NCI-H2196 treated with DMSO at 0.1 percent for 48 hours (cell line): ENCODE measurements at regions not wholly inside any gene's neighbourhood (a gene's known extent, or its start where the extent isn't known, plus 50 kb on each side); places are given as distances from the start of the nearest gene placed in this dataset.
"Not testable (repeated sequence)": the region's sequence is repeated elsewhere in the genome, so short reads cannot be mapped to it uniquely, and the experiment has no call there.

Source experiments
- DNase-seq: peaks from one replicate; lab custom pipeline; 2025; ENCODE audit not compliant: unreplicated experiment; lab: John Stamatoyannopoulos, UW

GRCh38 chr10:64103750-64104470, 582.7 kb downstream of the REEP3 start:
- no peak for DNase-seq

GRCh38 chr10:64109926-64110495, 588.8 kb downstream of the REEP3 start:
- DNase-seq = no peak

GRCh38 chr10:64112701-64113355, 591.6 kb downstream of the REEP3 start:
- DNase-seq = no peak

GRCh38 chr10:64113375-64113774, 592.2 kb downstream of the REEP3 start:
- DNase-seq = no peak

- DNase-seq = no peak
Observed at GRCh38 chr10:64113792-64114191, 592.6 kb downstream of the REEP3 start.

GRCh38 chr10:64115471-64115870, 594.3 kb downstream of the REEP3 start:
- no peak for DNase-seq

- no peak for DNase-seq
Observed at GRCh38 chr10:64115908-64116643, 594.9 kb downstream of the REEP3 start.

GRCh38 chr10:64116707-64117106, 595.5 kb downstream of the REEP3 start:
- no peak for DNase-seq

- DNase-seq = no peak
Observed at GRCh38 chr10:64118736-64119135, 597.5 kb downstream of the REEP3 start.

- DNase-seq = not testable (repeated sequence)
Observed at GRCh38 chr10:64120301-64120980, 599.2 kb downstream of the REEP3 start.

GRCh38 chr10:64130152-64130551, 609.0 kb downstream of the REEP3 start:
- no peak for DNase-seq

- DNase-seq = no peak
Observed at GRCh38 chr10:64134676-64135075, 613.5 kb downstream of the REEP3 start.

- no peak for DNase-seq
Observed at GRCh38 chr10:64142395-64142794, 621.2 kb downstream of the REEP3 start.

GRCh38 chr10:64148607-64149006, 627.4 kb downstream of the REEP3 start:
- DNase-seq = no peak

GRCh38 chr10:64156166-64156565, 635.0 kb downstream of the REEP3 start:
- DNase-seq = no peak

- DNase-seq = no peak
Observed at GRCh38 chr10:64158551-64158950, 637.4 kb downstream of the REEP3 start.

GRCh38 chr10:64159910-64160872, 639.0 kb downstream of the REEP3 start:
- no peak for DNase-seq

- no peak for DNase-seq
Observed at GRCh38 chr10:64170791-64171190, 649.6 kb downstream of the REEP3 start.

GRCh38 chr10:64173826-64174225, 652.6 kb downstream of the REEP3 start:
- no peak for DNase-seq

GRCh38 chr10:64174666-64175255, 653.6 kb downstream of the REEP3 start:
- no peak for DNase-seq
